ENCODE measurements at regions not wholly inside any gene's neighbourhood (a gene's known extent, or its start where the extent isn't known, plus 50 kb on each side); places are given as distances from the start of the nearest gene placed in this dataset.

DNA sequence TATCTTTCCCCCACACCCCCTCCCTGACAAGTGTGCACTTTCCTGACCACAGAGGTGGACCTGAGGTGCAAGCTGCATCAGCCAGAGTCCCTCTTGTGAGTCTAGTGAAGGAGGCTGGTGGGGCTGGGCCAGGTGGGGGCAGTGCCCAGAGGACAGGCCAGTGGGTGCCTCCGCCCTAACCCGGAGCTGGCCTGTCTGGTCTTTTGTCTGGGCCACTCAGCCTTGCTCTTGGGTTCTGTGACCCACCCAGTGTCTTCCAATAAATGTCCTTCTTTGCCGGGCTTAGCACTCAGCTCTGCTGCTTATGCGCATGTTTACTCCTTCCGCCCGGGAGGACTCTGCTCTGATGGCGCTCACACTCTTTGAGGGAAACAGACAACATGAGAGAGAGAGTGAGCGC, 526.2 kb downstream of the TBC1D22A start:
- peaks cover 6 to 27% of the 10 kb centered on the region in 2 donors for H3K4me1 ChIP-seq (ENCODE audit: control insufficient read depth in 1 of 2, low read depth in 2 of 2)
- no peaks in the 10 kb centered on the region for H3K36me3 ChIP-seq
- no peaks in the 10 kb centered on the region for H3K27me3 ChIP-seq (replicated peaks; ENCODE audit: insufficient read depth)
- no peak overlapping the region for H3K27ac ChIP-seq
- no peaks in the 10 kb centered on the region for H3K9me3 ChIP-seq
- no peak for DNase-seq (ENCODE audit: low spot score)
- no peak overlapping the region for H3K4me3 ChIP-seq
- ATAC-seq (ENCODE audit: insufficient number of reproducible peaks, low FRiP score, low read depth) = no peak
- no peak for TF ChIP-seq CTCF (IDR thresholded peaks at IDR 0.05)

- Histone ChIP-seq H3K9me3 (no peaks in the 10 kb centered on the region), H3K4me3 (no peak overlapping the region), H3K27me3 (replicated peaks; ENCODE audit: insufficient read depth) (no peaks in the 10 kb centered on the region), H3K27ac (no peak overlapping the region), H3K36me3 (no peaks in the 10 kb centered on the region), H3K4me1 (ENCODE audit: control insufficient read depth in 1 of 2, low read depth in 2 of 2) (peaks cover 6 to 16% of the 10 kb centered on the region in 2 donors)
- ATAC-seq (ENCODE audit: insufficient number of reproducible peaks, low FRiP score, low read depth) (no peak), DNase-seq (ENCODE audit: low spot score) (no peak)
- no peak for TF ChIP-seq CTCF (IDR thresholded peaks at IDR 0.05)
These were observed 525.1 kb downstream of the TBC1D22A start for GRCh38 chr22:47287516-47287915.

- H3K4me3 ChIP-seq = no peak overlapping the region
- H3K9me3 ChIP-seq = no peaks in the 10 kb centered on the region
- no peak overlapping the region for H3K27ac ChIP-seq
- TF ChIP-seq CTCF (IDR thresholded peaks at IDR 0.05) = no peak
- DNase-seq (ENCODE audit: low spot score) (no peak), ATAC-seq (ENCODE audit: insufficient number of reproducible peaks, low FRiP score, low read depth) (no peak)
- H3K4me1 ChIP-seq (ENCODE audit: control insufficient read depth in 1 of 2, low read depth in 2 of 2) = peaks cover 0 to 7% of the 10 kb centered on the region in 2 donors
- no peaks in the 10 kb centered on the region for H3K27me3 ChIP-seq (replicated peaks; ENCODE audit: insufficient read depth)
- no peaks in the 10 kb centered on the region for H3K36me3 ChIP-seq
These were observed 524.1 kb downstream of the TBC1D22A start for GRCh38 chr22:47286590-47286989.

GRCh38 chr22:47285981-47286380, 523.5 kb downstream of the TBC1D22A start:
- Histone ChIP-seq H3K4me1 (ENCODE audit: control insufficient read depth in 1 of 2, low read depth in 2 of 2) (peaks cover 0 to under 1% of the 10 kb centered on the region in 2 donors), H3K9me3 (no peaks in the 10 kb centered on the region), H3K27ac (no peak overlapping the region), H3K36me3 (no peaks in the 10 kb centered on the region), H3K27me3 (replicated peaks; ENCODE audit: insufficient read depth) (no peaks in the 10 kb centered on the region), H3K4me3 (no peak overlapping the region)
- TF ChIP-seq CTCF (IDR thresholded peaks at IDR 0.05) = no peak
- DNase-seq (ENCODE audit: low spot score) = no peak
- no peak for ATAC-seq (ENCODE audit: insufficient number of reproducible peaks, low FRiP score, low read depth)

GRCh38 chr22:47284822-47285221, 522.4 kb downstream of the TBC1D22A start:
- TF ChIP-seq CTCF (IDR thresholded peaks at IDR 0.05) = no peak
- no peak for DNase-seq (ENCODE audit: low spot score)
- Histone ChIP-seq H3K4me3 (no peak overlapping the region), H3K36me3 (no peaks in the 10 kb centered on the region), H3K27ac (no peak overlapping the region), H3K4me1 (ENCODE audit: control insufficient read depth in 1 of 2, low read depth in 2 of 2) (no peaks in the 10 kb centered on the region), H3K9me3 (no peaks in the 10 kb centered on the region), H3K27me3 (replicated peaks; ENCODE audit: insufficient read depth) (no peaks in the 10 kb centered on the region)
- no peak for ATAC-seq (ENCODE audit: insufficient number of reproducible peaks, low FRiP score, low read depth)
